PFSK-1 (cell line): ENCODE measurements at regions not wholly inside any gene's neighbourhood (a gene's known extent, or its start where the extent isn't known, plus 50 kb on each side); places are given as distances from the start of the nearest gene placed in this dataset.

Experiments used
- FOXP2 ChIP-seq: optimal IDR thresholded peaks from 2 replicates; pipeline ENCODE3; 2011; ENCODE audit warnings: borderline replicate concordance, control low read depth, inconsistent platforms; ENCODE audit not compliant: insufficient read depth; ENCODE audit errors: extremely low read length, extremely low read depth
- POLR2AphosphoS5 ChIP-seq: IDR thresholded peaks from 2 replicates; pipeline ENCODE4 v1.6.1; 2012; ENCODE audit warnings: low read depth, mild to moderate bottlenecking, control low read depth, low read length, moderate library complexity
- TAF1 ChIP-seq: IDR thresholded peaks from 2 replicates; pipeline ENCODE4 v1.6.1; 2012; ENCODE audit warnings: low read length, control low read depth, borderline replicate concordance; ENCODE audit not compliant: insufficient read depth
- TF ChIP-seq, protein P1 (sequence below), 2 experiments: IDR thresholded peaks; 2 replicates each; pipeline versions ENCODE4 v1.6.1 to v1.8.0; 2011 to 2012; ENCODE audit warnings: low read depth in 2 of 2, low read length in 2 of 2, control low read depth in 1 of 2, inconsistent platforms in 1 of 2, mild to moderate bottlenecking in 1 of 2, moderate library complexity in 1 of 2; ENCODE audit not compliant: insufficient read depth in 1 of 2

- TF ChIP-seq TAF1 (no peak), POLR2AphosphoS5 (no peak), FOXP2 (no peak)
- TF ChIP-seq, protein P1, sequence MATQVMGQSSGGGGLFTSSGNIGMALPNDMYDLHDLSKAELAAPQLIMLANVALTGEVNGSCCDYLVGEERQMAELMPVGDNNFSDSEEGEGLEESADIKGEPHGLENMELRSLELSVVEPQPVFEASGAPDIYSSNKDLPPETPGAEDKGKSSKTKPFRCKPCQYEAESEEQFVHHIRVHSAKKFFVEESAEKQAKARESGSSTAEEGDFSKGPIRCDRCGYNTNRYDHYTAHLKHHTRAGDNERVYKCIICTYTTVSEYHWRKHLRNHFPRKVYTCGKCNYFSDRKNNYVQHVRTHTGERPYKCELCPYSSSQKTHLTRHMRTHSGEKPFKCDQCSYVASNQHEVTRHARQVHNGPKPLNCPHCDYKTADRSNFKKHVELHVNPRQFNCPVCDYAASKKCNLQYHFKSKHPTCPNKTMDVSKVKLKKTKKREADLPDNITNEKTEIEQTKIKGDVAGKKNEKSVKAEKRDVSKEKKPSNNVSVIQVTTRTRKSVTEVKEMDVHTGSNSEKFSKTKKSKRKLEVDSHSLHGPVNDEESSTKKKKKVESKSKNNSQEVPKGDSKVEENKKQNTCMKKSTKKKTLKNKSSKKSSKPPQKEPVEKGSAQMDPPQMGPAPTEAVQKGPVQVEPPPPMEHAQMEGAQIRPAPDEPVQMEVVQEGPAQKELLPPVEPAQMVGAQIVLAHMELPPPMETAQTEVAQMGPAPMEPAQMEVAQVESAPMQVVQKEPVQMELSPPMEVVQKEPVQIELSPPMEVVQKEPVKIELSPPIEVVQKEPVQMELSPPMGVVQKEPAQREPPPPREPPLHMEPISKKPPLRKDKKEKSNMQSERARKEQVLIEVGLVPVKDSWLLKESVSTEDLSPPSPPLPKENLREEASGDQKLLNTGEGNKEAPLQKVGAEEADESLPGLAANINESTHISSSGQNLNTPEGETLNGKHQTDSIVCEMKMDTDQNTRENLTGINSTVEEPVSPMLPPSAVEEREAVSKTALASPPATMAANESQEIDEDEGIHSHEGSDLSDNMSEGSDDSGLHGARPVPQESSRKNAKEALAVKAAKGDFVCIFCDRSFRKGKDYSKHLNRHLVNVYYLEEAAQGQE (IDR thresholded peaks at IDR 0.05; ENCODE audit: insufficient read depth in 1 of 2, low read depth in 2 of 2, low read length in 2 of 2), result no peak
These were observed 128.5 kb upstream of the PFKP start for GRCh38 chr10:2938869-2939268.
